KG1 (cell line): ENCODE measurements at regions not wholly inside any gene's neighbourhood (a gene's known extent, or its start where the extent isn't known, plus 50 kb on each side); places are given as distances from the start of the nearest gene placed in this dataset.

Experiments used
- DNase-seq: peaks from one replicate; lab custom pipeline; 2025; lab: John Stamatoyannopoulos, UW

GRCh38 chr17:79169861-79170260, 95.2 kb downstream of the ENGASE start:
- DNase-seq, result no peak

- DNase-seq, result no peak
These were observed 94.7 kb downstream of the ENGASE start for GRCh38 chr17:79169366-79169765.

GRCh38 chr17:79168486-79169055, 93.9 kb downstream of the ENGASE start:
- no peak for DNase-seq

GRCh38 chr17:79167486-79167885, 92.9 kb downstream of the ENGASE start:
- no peak for DNase-seq

GRCh38 chr17:79165756-79166473, 91.3 kb downstream of the ENGASE start:
- DNase-seq, result no peak

GRCh38 chr17:79164913-79165695, 90.5 kb downstream of the ENGASE start:
- DNase-seq, result no peak

GRCh38 chr17:79164408-79164807, 89.8 kb downstream of the ENGASE start:
- no peak for DNase-seq

- no peak for DNase-seq
These were observed 88.4 kb downstream of the ENGASE start for GRCh38 chr17:79163071-79163470.

GRCh38 chr17:79162012-79162963, 87.7 kb downstream of the ENGASE start:
- no peak for DNase-seq

- no peak for DNase-seq
These were observed 86.5 kb downstream of the ENGASE start for GRCh38 chr17:79160980-79161636.

GRCh38 chr17:79159926-79160325, 85.3 kb downstream of the ENGASE start:
- DNase-seq, result no peak

GRCh38 chr17:79159471-79159870, 84.8 kb downstream of the ENGASE start:
- no peak for DNase-seq

GRCh38 chr17:79156463-79157095, 82.0 kb downstream of the ENGASE start:
- no peak for DNase-seq

- no peak for DNase-seq
These were observed 81.1 kb downstream of the ENGASE start for GRCh38 chr17:79155701-79156100.

- DNase-seq, result no peak
These were observed 80.4 kb downstream of the ENGASE start for GRCh38 chr17:79154951-79155585.

- no peak for DNase-seq
These were observed 79.8 kb downstream of the ENGASE start for GRCh38 chr17:79154446-79154845.

- DNase-seq, result no peak
These were observed 78.9 kb downstream of the ENGASE start for GRCh38 chr17:79153367-79154130.

GRCh38 chr17:79152636-79153035, 78.0 kb downstream of the ENGASE start:
- no peak for DNase-seq

- DNase-seq, result no peak
These were observed 77.5 kb downstream of the ENGASE start for GRCh38 chr17:79152110-79152509.

GRCh38 chr17:79150799-79151198, 76.2 kb downstream of the ENGASE start:
- no peak for DNase-seq
